ENCODE measurements at regions not wholly inside any gene's neighbourhood (a gene's known extent, or its start where the extent isn't known, plus 50 kb on each side); places are given as distances from the start of the nearest gene placed in this dataset.

DNA sequence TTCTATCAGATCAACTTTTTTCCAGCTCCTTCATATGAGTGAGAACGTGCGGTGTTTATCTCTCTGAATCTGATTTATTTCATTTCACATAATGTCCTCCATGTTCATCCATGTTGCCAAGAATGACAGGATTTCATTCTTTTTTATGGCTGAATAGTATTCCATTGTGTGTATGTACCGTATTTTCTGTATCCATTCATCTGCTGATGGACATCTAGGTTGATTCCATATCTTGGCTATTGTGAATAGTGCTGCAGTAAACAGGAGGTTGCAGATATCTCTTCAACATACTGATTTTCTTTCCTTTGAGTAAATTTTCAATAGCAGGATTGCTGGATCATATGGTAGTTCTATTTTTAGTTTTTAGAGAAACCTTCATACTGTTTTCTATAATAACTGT lies 388.5 kb downstream of the DCDC2C start:
- no peaks in the 10 kb centered on the region for H3K9me2 ChIP-seq (replicated peaks; ENCODE audit: control insufficient read depth, low read length)
- no peaks in the 10 kb centered on the region for H3K27me3 ChIP-seq (ENCODE audit: control insufficient read depth, low read length)
- H4K20me1 ChIP-seq (ENCODE audit: control insufficient read depth, insufficient read depth, low read depth, low read length): no peaks in the 10 kb centered on the region
- no peaks in the 10 kb centered on the region for H3K4me1 ChIP-seq (ENCODE audit: control insufficient read depth, low read length)
- no peak overlapping the region for H3K27ac ChIP-seq (ENCODE audit: low read depth, low read length)
- H3F3A ChIP-seq (ENCODE audit: control insufficient read depth, insufficient read depth): no peaks in the 10 kb centered on the region
- H3K4me2 ChIP-seq (ENCODE audit: low read length): no peak overlapping the region
- no peaks in the 10 kb centered on the region for H3K9me3 ChIP-seq (ENCODE audit: control insufficient read depth, insufficient read depth, low read length)
- H3K36me3 ChIP-seq (ENCODE audit: control insufficient read depth, low read length): no peaks in the 10 kb centered on the region
- no peaks in the 10 kb centered on the region for H3K79me2 ChIP-seq (ENCODE audit: control insufficient read depth, low read length)
- no peak overlapping the region for H3K4me3 ChIP-seq (ENCODE audit: low read length)
- TF ChIP-seq, protein P1, sequence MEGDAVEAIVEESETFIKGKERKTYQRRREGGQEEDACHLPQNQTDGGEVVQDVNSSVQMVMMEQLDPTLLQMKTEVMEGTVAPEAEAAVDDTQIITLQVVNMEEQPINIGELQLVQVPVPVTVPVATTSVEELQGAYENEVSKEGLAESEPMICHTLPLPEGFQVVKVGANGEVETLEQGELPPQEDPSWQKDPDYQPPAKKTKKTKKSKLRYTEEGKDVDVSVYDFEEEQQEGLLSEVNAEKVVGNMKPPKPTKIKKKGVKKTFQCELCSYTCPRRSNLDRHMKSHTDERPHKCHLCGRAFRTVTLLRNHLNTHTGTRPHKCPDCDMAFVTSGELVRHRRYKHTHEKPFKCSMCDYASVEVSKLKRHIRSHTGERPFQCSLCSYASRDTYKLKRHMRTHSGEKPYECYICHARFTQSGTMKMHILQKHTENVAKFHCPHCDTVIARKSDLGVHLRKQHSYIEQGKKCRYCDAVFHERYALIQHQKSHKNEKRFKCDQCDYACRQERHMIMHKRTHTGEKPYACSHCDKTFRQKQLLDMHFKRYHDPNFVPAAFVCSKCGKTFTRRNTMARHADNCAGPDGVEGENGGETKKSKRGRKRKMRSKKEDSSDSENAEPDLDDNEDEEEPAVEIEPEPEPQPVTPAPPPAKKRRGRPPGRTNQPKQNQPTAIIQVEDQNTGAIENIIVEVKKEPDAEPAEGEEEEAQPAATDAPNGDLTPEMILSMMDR (IDR thresholded peaks at IDR 0.05; ENCODE audit: low read depth, low read length, poor library complexity, severe bottlenecking): no peak
- TF ChIP-seq EZH2phosphoT487 (IDR thresholded peaks at IDR 0.05; ENCODE audit: borderline replicate concordance, low read length): no peak

DNA sequence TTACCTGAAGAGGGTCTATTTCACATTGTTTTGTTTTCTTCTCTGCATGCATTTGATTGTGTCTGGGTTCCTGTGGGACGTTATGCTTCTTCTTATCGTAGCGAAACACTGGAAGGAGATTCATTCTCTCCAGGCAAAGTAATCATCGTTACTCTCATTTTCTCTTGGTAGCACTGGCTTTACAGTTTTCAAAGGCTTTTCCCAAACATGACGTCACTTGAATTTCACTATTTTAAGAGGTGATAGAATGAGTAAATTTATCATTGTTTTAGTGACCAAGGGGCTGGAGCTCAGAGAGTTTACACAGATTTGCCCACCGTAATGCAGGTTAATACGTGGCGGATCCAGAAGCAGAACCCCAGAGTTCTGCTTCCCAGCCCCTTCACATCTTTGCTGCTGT lies 391.4 kb downstream of the DCDC2C start:
- Histone ChIP-seq H3K9me2 (replicated peaks; ENCODE audit: control insufficient read depth, low read length) (no peaks in the 10 kb centered on the region), H3K4me1 (ENCODE audit: control insufficient read depth, low read length) (no peaks in the 10 kb centered on the region), H3K79me2 (ENCODE audit: control insufficient read depth, low read length) (no peaks in the 10 kb centered on the region), H3K27ac (ENCODE audit: low read depth, low read length) (no peak overlapping the region), H3K4me2 (ENCODE audit: low read length) (no peak overlapping the region), H3K27me3 (ENCODE audit: control insufficient read depth, low read length) (no peaks in the 10 kb centered on the region), H3K36me3 (ENCODE audit: control insufficient read depth, low read length) (no peaks in the 10 kb centered on the region), H3K9me3 (ENCODE audit: control insufficient read depth, insufficient read depth, low read length) (no peaks in the 10 kb centered on the region), H3F3A (ENCODE audit: control insufficient read depth, insufficient read depth) (no peaks in the 10 kb centered on the region), H3K4me3 (ENCODE audit: low read length) (no peak overlapping the region), H4K20me1 (ENCODE audit: control insufficient read depth, insufficient read depth, low read depth, low read length) (no peaks in the 10 kb centered on the region)
- TF ChIP-seq, protein P1 (IDR thresholded peaks at IDR 0.05; ENCODE audit: low read depth, low read length, poor library complexity, severe bottlenecking): no peak
- TF ChIP-seq EZH2phosphoT487 (IDR thresholded peaks at IDR 0.05; ENCODE audit: borderline replicate concordance, low read length): no peak

DNA sequence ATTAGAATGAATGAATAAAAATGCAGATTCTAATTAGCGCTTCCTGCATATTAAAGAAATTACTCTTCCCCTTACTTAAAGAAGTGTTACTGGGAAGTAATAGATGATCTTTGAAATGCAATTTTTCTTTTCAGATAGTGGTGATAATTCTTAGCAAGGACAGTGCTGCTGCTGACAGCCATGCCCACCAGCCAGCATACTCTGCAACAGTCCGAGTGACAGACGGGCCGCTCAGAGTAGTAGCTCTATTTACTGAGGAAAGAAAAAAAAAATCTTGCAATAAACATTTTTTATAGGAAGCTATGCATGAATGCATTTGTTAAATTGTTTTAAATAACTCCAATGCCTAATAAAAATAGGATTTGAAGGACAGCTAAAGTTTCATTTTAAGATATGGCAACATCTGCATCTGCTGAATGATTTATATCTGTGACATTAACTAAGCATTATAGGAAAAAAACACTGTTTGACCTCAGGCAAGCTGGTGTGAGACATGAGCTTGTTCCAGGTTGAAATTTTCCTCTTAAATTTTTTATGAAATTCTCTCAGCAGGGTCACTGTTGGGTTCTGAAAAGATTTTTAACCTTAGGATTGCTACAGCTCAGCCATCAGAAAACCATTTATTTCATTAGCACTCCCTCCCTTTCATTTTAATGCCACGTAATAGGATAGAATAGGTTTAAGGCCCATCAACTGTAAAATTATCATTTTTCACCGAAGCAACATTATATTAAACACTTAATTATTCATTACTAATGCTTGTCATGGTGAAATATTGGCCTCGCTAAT lies 393.8 kb downstream of the DCDC2C start:
- no peaks in the 10 kb centered on the region for H3K36me3 ChIP-seq (ENCODE audit: control insufficient read depth, low read length)
- H3K4me2 ChIP-seq (ENCODE audit: low read length): no peak overlapping the region
- no peaks in the 10 kb centered on the region for H3K27me3 ChIP-seq (ENCODE audit: control insufficient read depth, low read length)
- no peaks in the 10 kb centered on the region for H3F3A ChIP-seq (ENCODE audit: control insufficient read depth, insufficient read depth)
- H3K79me2 ChIP-seq (ENCODE audit: control insufficient read depth, low read length): no peaks in the 10 kb centered on the region
- no peak overlapping the region for H3K27ac ChIP-seq (ENCODE audit: low read depth, low read length)
- no peak overlapping the region for H3K4me3 ChIP-seq (ENCODE audit: low read length)
- H3K4me1 ChIP-seq (ENCODE audit: control insufficient read depth, low read length): no peaks in the 10 kb centered on the region
- H3K9me2 ChIP-seq (replicated peaks; ENCODE audit: control insufficient read depth, low read length): no peaks in the 10 kb centered on the region
- TF ChIP-seq EZH2phosphoT487 (IDR thresholded peaks at IDR 0.05; ENCODE audit: borderline replicate concordance, low read length): no peak
- TF ChIP-seq, protein P1 (IDR thresholded peaks at IDR 0.05; ENCODE audit: low read depth, low read length, poor library complexity, severe bottlenecking): no peak
- no peaks in the 10 kb centered on the region for H3K9me3 ChIP-seq (ENCODE audit: control insufficient read depth, insufficient read depth, low read length)
- H4K20me1 ChIP-seq (ENCODE audit: control insufficient read depth, insufficient read depth, low read depth, low read length): no peaks in the 10 kb centered on the region
